GM18502 (cell line): ENCODE measurements at regions not wholly inside any gene's neighbourhood (a gene's known extent, or its start where the extent isn't known, plus 50 kb on each side); places are given as distances from the start of the nearest gene placed in this dataset.

Source experiments
- ATAC-seq: cut with Tn5 transposase; IDR thresholded peaks from one replicate; pipeline ENCODE4 v1.9.1; 2021; ENCODE audit warnings: mild to moderate bottlenecking; ENCODE audit not compliant: unreplicated experiment, poor library complexity

- ATAC-seq: no peak
Observed at GRCh38 chr2:74059137-74059775, 74.5 kb downstream of the TET3 start.

GRCh38 chr2:74063486-74063885 lies 78.8 kb downstream of the TET3 start:
- no peak for ATAC-seq

DNA sequence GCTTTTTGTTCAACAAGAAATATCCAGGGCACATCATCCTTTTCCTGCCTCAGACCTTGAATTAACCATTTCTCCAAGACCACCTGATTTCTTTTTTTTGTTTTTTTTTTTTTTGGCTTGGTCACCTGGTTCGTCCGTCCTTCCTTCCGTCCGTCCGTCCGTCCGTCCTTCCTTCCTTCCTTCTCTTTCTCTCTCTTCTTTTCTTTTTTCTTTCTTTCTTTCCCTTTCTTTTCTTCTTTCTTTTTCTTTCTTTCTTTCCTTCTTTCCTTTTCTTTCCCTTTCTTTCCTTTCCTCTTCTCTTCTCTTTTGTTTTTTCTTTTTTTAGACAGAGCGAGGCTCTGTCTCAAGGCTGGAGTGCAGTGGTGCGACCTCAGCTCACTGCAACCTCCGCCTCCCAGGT lies 80.7 kb downstream of the TET3 start:
- no peak for ATAC-seq

DNA sequence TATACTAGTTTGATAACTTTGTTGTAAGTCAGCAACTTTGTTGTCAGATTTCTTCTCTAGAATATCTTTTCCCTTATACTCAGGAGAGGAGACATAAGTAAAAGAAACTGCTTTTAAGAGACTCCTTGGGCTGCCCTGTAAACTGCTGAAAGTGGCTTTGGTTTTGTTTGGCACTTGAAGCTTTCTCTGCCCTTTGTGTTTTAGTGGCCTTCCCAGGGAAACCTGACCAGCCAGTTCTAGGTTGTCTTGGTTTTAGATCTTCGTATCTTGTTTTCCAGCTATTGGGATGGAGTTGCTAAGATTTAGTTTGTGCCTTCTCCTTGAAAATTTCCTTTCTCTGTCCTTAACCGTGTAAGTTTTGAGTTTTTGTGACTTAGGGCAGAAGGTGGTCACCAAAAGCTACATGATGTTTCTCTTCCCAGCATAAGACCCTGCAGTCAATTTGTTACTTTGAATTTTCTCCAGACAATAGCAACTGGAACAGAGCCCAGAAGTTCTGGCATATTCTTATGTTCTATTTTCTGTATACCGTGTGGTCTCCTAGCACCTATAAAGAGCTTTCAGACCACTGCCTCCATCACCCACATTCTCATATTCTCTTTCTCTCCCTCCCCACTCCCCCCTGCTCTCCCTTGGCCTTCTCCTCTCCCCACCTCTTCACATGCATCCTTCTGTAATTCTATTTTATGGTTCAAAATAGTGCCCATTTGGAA lies 81.1 kb downstream of the BOLA3 start:
- ATAC-seq: no peak

GRCh38 chr2:74067221-74067747 lies 80.4 kb downstream of the BOLA3 start:
- no peak for ATAC-seq

DNA sequence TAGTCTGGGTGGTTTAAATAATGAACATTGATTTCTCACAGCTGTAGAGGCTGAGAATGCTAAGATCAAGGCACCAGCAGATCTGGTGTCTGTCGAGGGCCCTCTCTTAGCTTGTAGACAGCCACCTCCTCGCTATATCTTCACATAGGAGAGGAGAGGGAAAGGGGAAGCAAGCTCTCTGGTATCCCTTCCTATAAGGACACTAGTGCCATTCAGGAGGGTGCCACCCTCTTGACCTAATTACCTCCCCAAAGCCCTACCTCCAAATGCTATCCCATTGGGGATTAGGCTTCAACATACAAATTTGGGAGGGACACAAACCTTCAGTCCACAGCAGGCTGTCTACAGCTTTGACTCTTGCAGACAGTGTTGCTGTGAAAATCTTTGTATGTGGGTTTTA lies 76.7 kb downstream of the BOLA3 start:
- ATAC-seq: no peak

GRCh38 chr2:74071426-74071825 lies 76.3 kb downstream of the BOLA3 start:
- ATAC-seq: no peak

GRCh38 chr2:74072565-74072964 lies 75.1 kb downstream of the BOLA3 start:
- no peak for ATAC-seq

DNA sequence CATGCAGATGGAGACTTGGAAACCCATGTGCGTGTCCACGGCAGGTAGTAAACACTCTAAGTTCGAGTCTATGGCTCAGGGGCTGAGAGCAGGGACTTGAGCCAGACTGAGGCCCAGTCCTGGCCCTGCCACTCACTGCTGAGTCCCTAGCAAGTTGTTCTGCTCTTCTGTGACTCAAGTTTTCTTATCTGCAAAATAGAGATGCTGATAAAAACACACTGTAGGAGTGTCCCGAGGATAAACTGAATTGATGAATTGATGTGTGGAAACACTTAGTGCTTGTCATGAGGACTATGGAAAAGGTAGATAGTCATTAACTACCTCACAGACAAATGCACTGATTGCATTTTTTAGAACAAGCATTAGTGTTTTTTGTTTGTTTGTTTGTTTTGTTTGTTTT lies 73.2 kb downstream of the BOLA3 start:
- ATAC-seq: no peak

- no peak for ATAC-seq
Observed at GRCh38 chr2:74076074-74076470, 71.6 kb downstream of the BOLA3 start.

- ATAC-seq: no peak
Observed at GRCh38 chr2:74077636-74078035, 70.1 kb downstream of the BOLA3 start.

DNA sequence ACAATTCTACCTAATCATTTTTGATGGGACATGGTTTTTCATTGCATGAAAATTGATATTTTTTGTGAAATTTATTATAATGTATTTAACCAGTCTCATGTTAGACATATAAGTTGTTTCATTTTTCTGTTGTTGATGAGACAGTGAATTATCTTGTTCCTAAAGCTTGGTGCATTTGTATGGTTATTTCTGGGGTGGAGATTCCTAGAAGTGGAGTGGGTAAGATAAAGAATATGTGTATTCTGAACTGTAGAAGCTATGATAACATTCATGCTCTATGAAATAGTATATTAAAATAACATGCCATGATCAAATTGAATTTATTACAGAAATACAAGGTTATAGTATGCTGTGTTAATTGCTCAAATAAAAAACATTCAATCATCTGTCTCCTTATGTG lies 69.2 kb downstream of the BOLA3 start:
- no peak for ATAC-seq

- ATAC-seq: peak; percentile 84
Observed at GRCh38 chr2:74079522-74080341, 68.0 kb downstream of the BOLA3 start.

- peak; percentile 21 for ATAC-seq
Observed at GRCh38 chr2:74080346-74080745, 67.4 kb downstream of the BOLA3 start.

DNA sequence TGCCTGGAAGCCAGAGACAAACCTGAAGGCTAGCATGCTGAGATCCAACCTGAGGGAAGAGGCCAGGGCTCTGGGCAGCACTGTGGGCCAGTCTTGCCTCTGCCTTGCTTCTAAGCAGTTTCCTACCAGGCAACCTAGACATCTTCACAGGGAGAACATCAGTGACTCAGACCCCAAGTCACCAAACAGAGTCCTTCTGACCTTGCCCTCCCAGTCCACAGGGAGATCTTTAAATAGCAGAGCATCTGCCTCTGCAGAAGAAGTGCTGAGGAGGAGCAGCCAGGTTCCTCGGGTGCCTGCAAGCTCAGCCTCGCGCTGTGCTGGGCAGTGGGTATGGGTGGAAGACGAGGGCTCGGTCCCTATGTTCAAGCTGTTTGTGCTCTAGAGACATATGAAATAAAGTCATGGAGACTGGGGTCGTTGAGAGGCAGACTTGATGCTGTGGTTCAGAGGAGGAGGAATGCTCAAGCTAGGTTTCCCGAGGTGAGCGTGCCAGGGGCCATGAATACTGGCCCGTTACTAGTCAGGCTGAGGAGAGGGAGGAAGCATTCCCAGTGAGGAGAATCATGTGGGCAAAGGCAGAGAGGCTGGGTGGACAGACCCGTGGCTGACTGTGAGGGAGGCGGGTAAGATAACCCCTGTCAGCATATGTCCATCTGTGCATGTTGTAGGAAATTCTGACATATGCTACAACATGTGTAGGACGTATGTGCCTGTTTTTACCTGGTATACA lies 66.5 kb downstream of the BOLA3 start:
- ATAC-seq: no peak

DNA sequence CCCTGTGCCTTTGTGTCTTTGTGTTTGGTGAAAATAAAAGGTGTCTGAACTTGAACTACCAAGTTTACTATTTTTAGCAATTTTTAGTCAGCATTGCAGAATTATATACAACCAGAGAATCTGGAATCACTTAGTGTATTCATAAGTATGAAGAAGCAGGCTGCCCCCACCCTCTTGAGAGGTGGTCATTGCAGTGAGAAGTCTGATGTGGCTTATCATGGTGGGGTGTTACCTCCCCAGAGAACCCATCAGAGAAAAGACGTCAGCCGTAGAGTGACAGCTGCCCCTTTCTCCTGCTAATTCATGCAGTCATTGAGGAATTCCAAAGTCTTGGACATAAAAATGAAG lies 66.0 kb downstream of the BOLA3 start:
- no peak for ATAC-seq

DNA sequence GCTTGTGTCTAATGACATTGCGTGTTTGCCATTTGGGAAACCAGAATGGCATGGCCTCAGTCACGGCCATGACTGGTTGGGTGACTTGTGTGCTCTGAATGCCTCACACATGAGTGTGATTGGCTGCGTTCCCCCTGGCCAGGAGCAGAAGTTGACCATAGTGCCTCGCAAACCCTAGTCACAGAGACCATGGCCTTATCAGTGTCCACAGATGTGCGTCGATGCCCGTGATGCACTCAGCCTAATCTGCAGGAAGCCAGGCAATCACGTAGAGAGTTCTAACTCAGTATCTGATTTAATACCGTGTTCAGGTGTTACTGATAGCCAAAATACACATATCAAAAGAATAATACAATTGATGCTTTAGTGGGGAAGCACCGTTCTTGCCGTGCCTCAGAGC lies 64.0 kb downstream of the BOLA3 start:
- ATAC-seq: no peak
